ENCODE measurements at regions not wholly inside any gene's neighbourhood (a gene's known extent, or its start where the extent isn't known, plus 50 kb on each side); places are given as distances from the start of the nearest gene placed in this dataset.

- Histone ChIP-seq H3K36me3 (no peaks in the 10 kb centered on the region), H3K4me3 (no peak overlapping the region), H3K4me1 (no peaks in the 10 kb centered on the region), H3K27me3 (no peaks in the 10 kb centered on the region), H3K9me3 (no peaks in the 10 kb centered on the region), H3K27ac (no peak overlapping the region)
- DNase-seq: no peak
- intact Hi-C loops (cut with DNase I; ENCODE audit: low total_unique reads): no loop called here
- WGBS, 5 donors: 54 to 82% (median 70%) methylated on average over 1 of the region's 1 CpG
- TF ChIP-seq POLR2A (IDR thresholded peaks at IDR 0.05) (no peak), CTCF (IDR thresholded peaks at IDR 0.05) (no peak), EP300 (IDR thresholded peaks at IDR 0.05) (no peak), POLR2AphosphoS5 (IDR thresholded peaks at IDR 0.05) (no peak)
These were observed 181.3 kb downstream of the SEC61B start for GRCh38 chr9:99403371-99403770.

- no peak overlapping the region for H3K4me3 ChIP-seq
- WGBS, 5 donors: 79 to 95% (median 83%) methylated on average over 2 of the region's 2 CpGs
- H3K36me3 ChIP-seq: no peaks in the 10 kb centered on the region
- no peak overlapping the region for H3K27ac ChIP-seq
- intact Hi-C loops (cut with DNase I; ENCODE audit: low total_unique reads): no loop called here
- H3K4me1 ChIP-seq: no peaks in the 10 kb centered on the region
- H3K9me3 ChIP-seq: no peaks in the 10 kb centered on the region
- TF ChIP-seq POLR2A (IDR thresholded peaks at IDR 0.05) (no peak), POLR2AphosphoS5 (IDR thresholded peaks at IDR 0.05) (no peak), EP300 (IDR thresholded peaks at IDR 0.05) (no peak), CTCF (IDR thresholded peaks at IDR 0.05) (no peak)
- no peak for DNase-seq
- H3K27me3 ChIP-seq: no peaks in the 10 kb centered on the region
These were observed 183.3 kb downstream of the SEC61B start for GRCh38 chr9:99405359-99405758.

GRCh38 chr9:99406939-99407338 is 184.9 kb downstream of the SEC61B start:
- Histone ChIP-seq H3K9me3 (peaks cover 0 to 10% (median 3%) of the 10 kb centered on the region in 4 donors), H3K4me1 (no peaks in the 10 kb centered on the region), H3K27ac (no peak overlapping the region), H3K4me3 (no peak overlapping the region), H3K36me3 (no peaks in the 10 kb centered on the region), H3K27me3 (no peaks in the 10 kb centered on the region)
- intact Hi-C loops (cut with DNase I; ENCODE audit: low total_unique reads): no loop called here
- DNase-seq: no peak
- no peak for TF ChIP-seq CTCF (IDR thresholded peaks at IDR 0.05)
- WGBS, 5 donors: 72 to 81% (median 76%) methylated on average over 4 of the region's 4 CpGs

- no peak overlapping the region for H3K27ac ChIP-seq
- TF ChIP-seq POLR2A (IDR thresholded peaks at IDR 0.05) (no peak), POLR2AphosphoS5 (IDR thresholded peaks at IDR 0.05) (no peak), EP300 (IDR thresholded peaks at IDR 0.05) (no peak), CTCF (IDR thresholded peaks at IDR 0.05) (no peak)
- intact Hi-C loops (cut with DNase I; ENCODE audit: low total_unique reads): no loop called here
- no peaks in the 10 kb centered on the region for H3K4me1 ChIP-seq
- no peaks in the 10 kb centered on the region for H3K27me3 ChIP-seq
- peaks cover 0 to 10% (median 3%) of the 10 kb centered on the region in 4 donors for H3K9me3 ChIP-seq
- 29 to 84% (median 42%) methylated on average over 1 of the region's 1 CpG for WGBS, 5 donors
- DNase-seq: no peak
- H3K4me3 ChIP-seq: no peak overlapping the region
- H3K36me3 ChIP-seq: no peaks in the 10 kb centered on the region
These were observed 189.0 kb downstream of the SEC61B start for GRCh38 chr9:99411068-99411467.
